Suprapubic skin (tissue), 4 donors: ENCODE measurements at regions not wholly inside any gene's neighbourhood (a gene's known extent, or its start where the extent isn't known, plus 50 kb on each side); places are given as distances from the start of the nearest gene placed in this dataset.
"Not testable (repeated sequence)": the region's sequence is repeated elsewhere in the genome, so short reads cannot be mapped to it uniquely, and the experiment has no call there.

Experiments
- EP300 ChIP-seq: sonication (generic); formaldehyde crosslinking; IDR thresholded peaks from one replicate; pipeline ENCODE4 v1.6.1; 2017; ENCODE audit warnings: antibody characterized with exemption
- POLR2AphosphoS5 ChIP-seq, 3 donors: sonication (generic); formaldehyde crosslinking; IDR thresholded peaks; one replicate each; pipeline ENCODE4 v1.6.1; 2017; ENCODE audit warnings: antibody characterized with exemption in 3 of 3
- TF ChIP-seq, protein P1 (sequence below), 2 donors: fragments of 200-600 bp in 1 of 2; fragments of 450-650 bp in 1 of 2; sonication (generic) in 1 of 2; IDR thresholded peaks; one replicate each; pipeline ENCODE4 v1.5.1; 2016 to 2019; ENCODE audit warnings: antibody characterized with exemption in 2 of 2, mild to moderate bottlenecking in 1 of 2, moderate library complexity in 1 of 2

DNA sequence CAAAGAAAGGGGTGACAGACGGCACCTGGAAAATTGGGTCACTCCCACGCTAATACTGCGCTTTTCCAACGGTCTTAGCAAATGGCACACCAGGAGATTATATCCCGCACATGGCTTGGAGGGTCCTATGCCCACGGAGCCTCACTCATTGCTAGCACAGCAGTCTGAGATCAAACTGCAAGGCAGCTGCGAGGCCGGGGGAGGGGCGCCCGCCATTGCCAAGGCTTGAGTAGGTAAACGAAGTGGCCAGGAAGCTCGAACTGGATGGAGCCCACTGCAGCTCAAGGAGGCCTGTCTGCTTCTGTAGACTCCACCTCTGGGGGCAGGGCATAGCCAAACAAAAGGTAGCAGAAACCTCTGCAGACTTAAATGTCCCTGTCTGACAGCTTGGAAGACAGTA is 676.8 kb downstream of the BCKDHB start:
- not testable (repeated sequence) for TF ChIP-seq POLR2AphosphoS5 (IDR thresholded peaks at IDR 0.05); EP300
- TF ChIP-seq, protein P1, sequence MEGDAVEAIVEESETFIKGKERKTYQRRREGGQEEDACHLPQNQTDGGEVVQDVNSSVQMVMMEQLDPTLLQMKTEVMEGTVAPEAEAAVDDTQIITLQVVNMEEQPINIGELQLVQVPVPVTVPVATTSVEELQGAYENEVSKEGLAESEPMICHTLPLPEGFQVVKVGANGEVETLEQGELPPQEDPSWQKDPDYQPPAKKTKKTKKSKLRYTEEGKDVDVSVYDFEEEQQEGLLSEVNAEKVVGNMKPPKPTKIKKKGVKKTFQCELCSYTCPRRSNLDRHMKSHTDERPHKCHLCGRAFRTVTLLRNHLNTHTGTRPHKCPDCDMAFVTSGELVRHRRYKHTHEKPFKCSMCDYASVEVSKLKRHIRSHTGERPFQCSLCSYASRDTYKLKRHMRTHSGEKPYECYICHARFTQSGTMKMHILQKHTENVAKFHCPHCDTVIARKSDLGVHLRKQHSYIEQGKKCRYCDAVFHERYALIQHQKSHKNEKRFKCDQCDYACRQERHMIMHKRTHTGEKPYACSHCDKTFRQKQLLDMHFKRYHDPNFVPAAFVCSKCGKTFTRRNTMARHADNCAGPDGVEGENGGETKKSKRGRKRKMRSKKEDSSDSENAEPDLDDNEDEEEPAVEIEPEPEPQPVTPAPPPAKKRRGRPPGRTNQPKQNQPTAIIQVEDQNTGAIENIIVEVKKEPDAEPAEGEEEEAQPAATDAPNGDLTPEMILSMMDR (IDR thresholded peaks at IDR 0.05) = not testable (repeated sequence)
